Germinal center (tissue), 1 donor: ENCODE measurements at regions not wholly inside any gene's neighbourhood (a gene's known extent, or its start where the extent isn't known, plus 50 kb on each side); places are given as distances from the start of the nearest gene placed in this dataset.

ENCODE experiments used
- DNase-seq: peaks from one replicate; pipeline ENCODE4 v3.0.0; 2012; ENCODE audit warnings: mixed read lengths, low spot score

DNA sequence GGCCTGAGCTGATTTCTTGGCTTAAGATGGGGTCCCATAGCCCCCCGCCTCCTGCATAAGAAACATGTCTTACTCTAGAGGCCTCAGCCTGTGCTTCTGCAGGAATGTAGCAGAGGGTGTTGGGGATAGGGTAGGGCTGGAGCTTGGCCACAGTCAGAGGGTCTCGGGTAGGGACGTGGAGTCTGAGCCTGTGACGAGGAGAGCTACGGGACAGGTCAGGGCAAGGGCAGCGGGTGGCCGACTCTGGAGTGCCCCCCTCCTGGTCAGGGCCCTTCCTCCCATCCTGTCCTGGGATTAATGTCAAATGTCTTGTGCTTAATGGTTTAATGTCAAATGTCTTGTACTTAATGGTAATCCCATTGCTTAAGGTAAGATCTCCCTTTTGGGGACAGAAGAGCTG, 130.4 kb downstream of the GLI2 start:
- no peak for DNase-seq

GRCh38 chr2:120866483-120867140, 130.9 kb downstream of the GLI2 start:
- DNase-seq = no peak

- DNase-seq = no peak
Observed at GRCh38 chr2:120867290-120868241, 131.9 kb downstream of the GLI2 start.

DNA sequence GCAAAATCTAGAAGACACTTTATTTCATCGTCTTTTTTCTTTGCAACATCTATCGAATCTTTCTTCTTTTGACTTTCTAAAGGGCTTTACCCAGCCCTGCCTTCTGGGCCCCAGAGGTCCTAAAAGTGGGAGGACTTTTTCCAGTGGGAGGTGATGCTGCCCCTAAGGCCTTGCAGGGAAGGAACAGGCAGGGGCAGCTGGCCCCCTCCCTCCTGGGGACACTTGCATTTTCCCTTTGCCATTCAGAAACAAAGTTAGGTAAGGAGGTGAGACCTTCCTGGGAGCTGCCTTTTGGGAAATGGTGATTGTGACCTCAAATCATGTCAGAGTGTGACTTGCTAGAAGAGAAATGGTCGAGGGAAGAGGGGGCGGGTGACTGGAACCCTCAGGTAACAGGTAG, 132.7 kb downstream of the GLI2 start:
- DNase-seq = no peak

- no peak for DNase-seq
Observed at GRCh38 chr2:120869036-120869729, 133.5 kb downstream of the GLI2 start.

DNA sequence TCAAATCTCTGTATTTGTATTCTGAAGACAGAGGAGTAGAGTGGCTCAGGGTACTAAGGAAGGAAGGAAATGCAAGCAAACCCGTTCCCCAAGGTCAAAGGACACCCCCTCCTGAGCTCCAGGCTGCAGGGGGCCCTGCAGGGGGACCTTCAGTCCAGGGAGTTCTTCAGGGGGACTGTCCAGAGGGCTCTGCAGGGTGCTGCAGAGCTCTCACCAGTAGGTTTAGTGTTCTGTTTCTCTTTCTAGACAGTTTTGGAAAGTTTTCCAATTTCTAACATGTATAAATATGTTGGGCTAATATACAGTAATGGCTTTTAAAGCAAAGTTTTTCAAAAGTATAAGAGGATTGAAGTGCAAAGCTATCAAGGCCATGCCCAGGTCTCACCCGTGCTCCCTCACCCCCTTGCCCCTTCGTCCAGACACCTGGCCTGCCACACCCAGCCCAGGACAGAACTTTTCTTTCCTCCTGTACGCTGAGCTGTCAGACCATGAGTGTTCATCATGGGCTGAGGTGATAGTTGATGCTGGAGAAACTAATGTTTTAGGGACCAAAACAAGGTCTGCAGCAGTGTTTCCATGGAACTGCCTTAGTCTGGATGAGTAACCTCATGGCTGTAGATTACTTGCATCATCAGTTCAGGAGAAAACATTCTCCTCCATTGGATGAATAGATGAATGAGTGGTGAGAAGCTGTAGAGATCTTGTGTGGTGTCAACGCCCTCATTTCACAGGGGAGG, 134.2 kb downstream of the GLI2 start:
- DNase-seq = no peak

DNA sequence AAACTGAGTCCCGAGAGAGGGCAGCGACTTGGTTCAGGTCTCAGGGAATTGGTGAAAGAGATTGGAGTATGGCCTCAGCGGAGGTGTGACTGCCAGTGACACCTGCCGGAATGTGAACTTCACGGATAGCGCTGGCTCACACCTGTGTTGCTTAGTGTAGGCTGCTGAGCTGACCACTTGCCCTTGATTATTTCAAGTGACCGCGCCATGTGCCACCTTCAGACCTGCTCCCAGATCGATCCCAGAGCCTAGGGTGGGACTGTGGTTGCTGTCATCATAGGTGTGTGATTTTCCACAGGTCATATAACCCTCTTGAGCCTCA, 134.8 kb downstream of the GLI2 start:
- DNase-seq = no peak

DNA sequence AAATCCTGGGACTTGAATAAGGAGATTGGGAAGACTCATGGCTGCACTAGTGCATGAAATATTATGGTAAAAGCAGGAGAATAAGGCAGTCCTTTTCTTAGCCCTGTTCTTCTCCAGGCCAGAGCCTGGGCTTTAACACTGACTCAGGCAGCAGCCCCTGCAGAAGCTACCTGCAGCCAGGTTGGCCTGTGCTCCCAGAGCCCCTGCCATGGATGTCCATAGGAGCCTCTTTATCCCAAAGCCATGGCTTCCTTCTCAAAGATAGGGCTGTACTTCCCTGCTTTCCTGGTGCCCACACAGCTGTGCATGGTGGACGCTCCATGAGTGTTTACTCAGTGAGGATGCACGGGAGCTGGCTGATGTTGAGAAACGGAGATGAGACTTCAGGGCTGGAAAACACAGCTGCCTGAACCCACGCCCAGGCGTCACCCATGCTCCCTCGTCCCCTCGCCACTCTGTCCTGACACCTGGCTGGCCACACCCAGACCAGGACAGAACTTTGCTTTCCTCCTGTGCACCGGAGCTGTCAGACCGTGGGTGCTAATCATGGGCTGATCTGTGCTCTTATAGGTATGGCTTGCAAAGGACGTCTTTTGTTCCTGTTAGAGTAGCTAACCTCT, 135.5 kb downstream of the GLI2 start:
- DNase-seq = no peak

GRCh38 chr2:120871881-120872620, 136.4 kb downstream of the GLI2 start:
- DNase-seq = no peak

- DNase-seq = no peak
Observed at GRCh38 chr2:120873958-120874887, 138.6 kb downstream of the GLI2 start.

- DNase-seq = no peak
Observed at GRCh38 chr2:120874888-120875275, 139.2 kb downstream of the GLI2 start.

- no peak for DNase-seq
Observed at GRCh38 chr2:120875431-120875830, 139.8 kb downstream of the GLI2 start.

DNA sequence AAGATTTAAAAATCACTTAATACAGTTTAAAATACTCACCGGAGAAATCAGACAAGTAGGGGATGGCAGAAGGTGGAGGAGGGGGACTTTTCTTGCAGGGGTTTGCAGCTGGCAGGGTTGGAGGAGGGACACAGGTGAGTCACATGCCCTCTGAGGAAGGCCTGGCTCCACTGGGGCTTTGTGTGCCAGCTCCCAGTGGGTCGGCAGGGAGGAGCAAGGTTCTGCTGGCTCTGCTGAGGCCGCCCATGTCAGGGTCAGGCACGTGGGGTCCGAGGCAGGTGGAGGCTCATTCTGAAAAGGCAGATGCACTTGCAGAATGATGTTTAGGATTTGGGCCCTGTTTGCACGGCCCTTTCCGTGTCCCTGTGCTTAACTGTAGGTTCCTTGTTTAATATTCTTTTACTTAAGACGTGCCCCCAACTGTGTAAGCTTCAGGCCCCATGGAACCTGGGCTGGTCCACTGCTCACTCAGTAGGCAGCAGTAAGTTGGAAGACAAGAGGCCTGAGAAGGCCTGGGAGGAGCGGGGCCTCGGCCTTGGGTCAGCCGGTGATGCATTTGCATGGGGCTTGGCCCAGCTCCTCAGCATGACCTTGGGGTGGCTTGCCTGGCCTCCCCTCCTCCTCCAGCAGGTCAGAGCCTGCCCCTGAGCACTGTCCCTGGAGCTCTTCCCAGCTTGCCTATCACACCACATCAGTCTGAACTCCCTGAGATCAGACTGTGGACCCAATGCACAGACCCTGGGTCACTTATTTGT, 141.0 kb downstream of the GLI2 start:
- DNase-seq = no peak

DNA sequence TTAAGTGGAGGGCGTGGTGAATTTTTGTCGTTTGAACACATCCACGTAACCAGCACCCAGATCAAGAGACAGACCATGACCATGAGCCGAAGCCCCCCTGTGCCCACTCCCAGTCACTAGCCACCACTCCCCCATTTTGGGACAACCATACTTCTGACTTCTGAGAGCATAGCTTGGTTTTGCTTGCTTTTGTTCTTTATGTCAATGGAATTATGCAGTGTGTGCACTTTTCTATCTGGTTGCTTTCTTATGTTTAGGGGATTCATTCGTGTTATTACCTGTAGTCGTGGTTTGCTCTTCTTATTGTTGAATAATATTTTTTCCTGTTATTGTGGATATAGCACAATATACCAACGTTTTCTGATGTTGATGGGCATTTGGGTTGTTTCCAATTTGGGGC, 141.7 kb downstream of the GLI2 start:
- no peak for DNase-seq

DNA sequence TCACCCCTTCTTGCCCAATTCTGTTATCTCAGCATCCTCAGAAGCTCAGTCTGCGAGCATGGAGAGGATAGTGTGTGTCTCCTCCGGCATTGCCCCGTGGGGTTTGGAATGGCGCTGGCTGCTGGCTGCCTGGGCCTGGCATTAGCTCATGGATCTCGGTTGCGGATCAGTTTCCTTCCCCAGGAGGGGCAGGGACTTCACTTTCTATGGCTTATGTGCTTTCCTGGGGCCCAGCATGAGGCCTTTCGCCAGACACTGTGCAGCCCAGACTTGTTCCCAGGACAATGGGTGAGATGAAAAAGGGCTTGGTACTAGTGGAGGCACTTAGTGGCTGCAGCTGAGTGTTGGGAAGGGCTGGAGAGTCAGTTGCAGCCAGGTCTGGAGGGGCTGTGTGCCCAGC, 143.3 kb downstream of the GLI2 start:
- DNase-seq = no peak

DNA sequence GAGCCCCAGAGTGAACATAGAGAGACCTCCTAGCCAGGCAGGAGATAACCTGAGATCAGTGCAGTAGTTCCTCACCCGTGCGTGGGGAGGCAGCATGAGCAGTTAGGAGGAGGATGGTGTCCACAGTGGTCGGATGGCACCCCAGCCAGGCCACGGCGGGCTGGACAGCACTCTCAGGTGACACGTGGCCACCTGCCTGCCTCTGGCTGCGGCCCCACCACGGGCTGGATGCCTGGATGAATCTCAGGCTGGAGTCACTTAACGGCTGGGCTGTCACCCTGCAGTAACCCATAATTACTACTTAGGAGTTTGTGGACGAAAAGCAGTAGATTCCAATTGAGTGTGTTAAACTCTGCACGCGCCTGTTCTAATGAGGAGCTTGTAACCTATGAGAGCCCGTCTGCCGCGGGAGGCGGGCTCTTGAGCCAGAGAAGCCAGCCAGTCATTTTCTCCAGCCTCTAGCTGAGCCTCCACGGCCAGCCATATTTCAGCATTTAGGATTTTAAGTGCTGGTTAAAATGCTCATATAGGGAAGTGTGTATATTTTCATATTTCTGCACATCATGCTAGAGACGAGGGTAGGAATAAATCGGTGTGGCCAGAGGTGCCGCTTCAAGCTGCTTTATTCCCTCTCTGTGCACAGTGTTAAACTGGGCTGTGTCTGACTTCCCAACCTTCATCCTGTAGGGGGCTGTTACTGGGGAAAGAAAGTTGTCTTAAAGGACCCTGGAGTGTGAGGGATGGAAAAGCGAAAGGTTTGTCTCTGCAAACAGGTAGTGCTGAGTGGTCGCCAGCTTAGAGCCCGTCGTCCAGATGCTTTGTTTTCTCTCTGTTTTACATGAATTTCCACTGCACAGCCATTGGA, 144.0 kb downstream of the GLI2 start:
- DNase-seq = no peak

GRCh38 chr2:120880381-120880780, 144.7 kb downstream of the GLI2 start:
- DNase-seq = no peak
